Osteoblast (primary cell): ENCODE measurements at regions not wholly inside any gene's neighbourhood (a gene's known extent, or its start where the extent isn't known, plus 50 kb on each side); places are given as distances from the start of the nearest gene placed in this dataset.

Experiments used
- DNase-seq: peaks from one replicate; pipeline ENCODE4 v3.0.0; 2011; ENCODE audit warnings: low spot score, mixed read lengths; ENCODE audit not compliant: insufficient read length; ENCODE audit errors: missing footprints
- H2AFZ ChIP-seq: 2 replicates; pipeline ENCODE4 v1.6.0; 2011; ENCODE audit warnings: mild to moderate bottlenecking, low read length
- H3K27ac ChIP-seq: 2 replicates; pipeline ENCODE4 v1.5.1; 2011; ENCODE audit warnings: mild to moderate bottlenecking, low read depth, low read length, moderate library complexity
- H3K27me3 ChIP-seq: 2 replicates; pipeline ENCODE4 v1.6.0; 2012; ENCODE audit warnings: mild to moderate bottlenecking, control low read depth, inconsistent platforms, low read length, moderate library complexity; ENCODE audit not compliant: insufficient read depth
- H3K36me3 ChIP-seq: 2 replicates; pipeline ENCODE4 v1.5.1; 2011; ENCODE audit warnings: mild to moderate bottlenecking, low read length, control low read depth, moderate library complexity; ENCODE audit not compliant: insufficient read depth
- H3K4me1 ChIP-seq: 2 replicates; pipeline ENCODE4 v1.5.1; 2011; ENCODE audit warnings: mild to moderate bottlenecking, low read length, control low read depth, moderate library complexity; ENCODE audit not compliant: insufficient read depth
- H3K4me2 ChIP-seq: 2 replicates; pipeline ENCODE4 v1.6.0; 2011; ENCODE audit warnings: mild to moderate bottlenecking, low read length; ENCODE audit not compliant: insufficient read depth
- H3K4me3 ChIP-seq: fragments of 200-600 bp; sonication (generic); 3 replicates; pipeline ENCODE4 v1.5.1; 2012; ENCODE audit warnings: mild to moderate bottlenecking, low read length, inconsistent platforms; ENCODE audit not compliant: insufficient read depth
- H3K79me2 ChIP-seq: 2 replicates; pipeline ENCODE4 v1.6.0; 2012; ENCODE audit warnings: mild to moderate bottlenecking, low read length, control low read depth, inconsistent platforms; ENCODE audit not compliant: insufficient read depth
- H3K9me3 ChIP-seq: 2 replicates; pipeline ENCODE4 v1.5.1; 2011; ENCODE audit warnings: low read depth, low read length, control low read depth
- H4K20me1 ChIP-seq: 2 replicates; pipeline ENCODE4 v1.6.0; 2012; ENCODE audit warnings: mild to moderate bottlenecking, low read length, control low read depth; ENCODE audit not compliant: insufficient read depth
- CTCF ChIP-seq: IDR thresholded peaks from 2 replicates; pipeline ENCODE4 v1.5.1; 2011; ENCODE audit warnings: mild to moderate bottlenecking, low read depth, low read length, moderate library complexity; ENCODE audit errors: extremely low read depth

DNA sequence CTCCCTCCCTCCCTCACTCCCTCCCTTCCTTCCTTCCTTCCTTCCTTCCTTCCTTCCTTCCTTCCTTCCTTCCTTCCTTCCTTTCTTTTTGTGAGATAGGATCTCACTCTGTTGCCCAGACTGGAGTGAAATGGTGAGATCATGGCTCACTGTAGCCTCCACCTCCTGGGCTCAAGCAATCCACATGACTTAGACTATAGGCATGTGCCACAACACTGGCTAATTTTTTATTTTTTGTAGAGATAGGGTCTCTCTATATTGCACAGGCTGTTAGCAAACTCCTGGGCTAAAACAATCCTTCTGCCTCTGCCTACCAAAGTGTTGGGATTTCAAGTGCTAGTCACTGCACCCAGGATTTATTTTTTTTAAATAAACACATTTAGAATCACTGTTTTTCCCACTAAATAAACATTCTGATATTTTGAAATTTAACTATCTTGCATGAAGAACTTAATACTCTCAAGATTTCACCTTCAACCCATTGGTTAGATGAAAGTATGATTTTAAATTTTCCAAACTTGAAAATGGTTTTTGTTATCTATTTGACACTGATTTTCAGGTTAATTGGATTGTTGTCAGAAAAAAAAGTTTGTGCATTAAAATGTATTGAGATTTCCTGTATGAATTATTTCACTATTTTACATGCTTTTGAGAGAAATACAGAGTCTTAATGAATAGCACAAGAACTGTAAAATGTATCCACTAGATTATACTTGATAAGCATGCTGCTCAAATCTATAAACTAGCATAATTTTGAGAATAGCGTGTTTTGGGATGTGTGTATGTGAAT is 745.1 kb downstream of the TSN start:
- no peak for TF ChIP-seq CTCF
- no peaks in the 10 kb centered on the region for H3K9me3 ChIP-seq
- H3K36me3 ChIP-seq, result no peaks in the 10 kb centered on the region
- H3K4me2 ChIP-seq, result no peak overlapping the region
- no peak overlapping the region for H3K27ac ChIP-seq
- no peak for DNase-seq
- H2AFZ ChIP-seq, result no peak overlapping the region
- H3K27me3 ChIP-seq, result no peaks in the 10 kb centered on the region
- H3K79me2 ChIP-seq, result no peaks in the 10 kb centered on the region
- no peaks in the 10 kb centered on the region for H3K4me1 ChIP-seq
- H4K20me1 ChIP-seq, result no peaks in the 10 kb centered on the region
- no peak overlapping the region for H3K4me3 ChIP-seq

DNA sequence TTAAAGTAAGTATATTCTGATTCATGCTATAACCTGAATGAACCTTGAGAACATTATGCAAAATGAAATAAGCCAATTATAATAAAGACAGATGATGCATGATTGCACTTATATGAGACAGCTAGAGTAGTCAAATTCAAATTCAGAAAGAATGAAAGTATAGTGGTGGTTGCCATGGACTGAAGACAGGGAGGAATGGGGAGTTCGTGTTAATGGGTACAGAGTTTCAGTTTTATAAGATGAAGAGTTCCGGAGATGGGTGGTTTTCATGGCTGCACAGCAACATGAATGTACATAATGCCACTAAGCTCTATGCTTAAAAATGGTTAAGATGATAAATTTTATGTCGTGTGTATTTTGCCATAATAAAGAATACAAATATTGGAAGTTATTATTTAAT is 751.2 kb downstream of the TSN start:
- TF ChIP-seq CTCF, result no peak
- H3K4me3 ChIP-seq, result no peak overlapping the region
- DNase-seq, result no peak
- no peaks in the 10 kb centered on the region for H3K36me3 ChIP-seq
- no peaks in the 10 kb centered on the region for H3K79me2 ChIP-seq
- H3K27me3 ChIP-seq, result no peaks in the 10 kb centered on the region
- no peaks in the 10 kb centered on the region for H3K4me1 ChIP-seq
- H4K20me1 ChIP-seq, result no peaks in the 10 kb centered on the region
- no peaks in the 10 kb centered on the region for H3K9me3 ChIP-seq
- H3K4me2 ChIP-seq, result no peak overlapping the region
- H3K27ac ChIP-seq, result no peak overlapping the region
- no peak overlapping the region for H2AFZ ChIP-seq

DNA sequence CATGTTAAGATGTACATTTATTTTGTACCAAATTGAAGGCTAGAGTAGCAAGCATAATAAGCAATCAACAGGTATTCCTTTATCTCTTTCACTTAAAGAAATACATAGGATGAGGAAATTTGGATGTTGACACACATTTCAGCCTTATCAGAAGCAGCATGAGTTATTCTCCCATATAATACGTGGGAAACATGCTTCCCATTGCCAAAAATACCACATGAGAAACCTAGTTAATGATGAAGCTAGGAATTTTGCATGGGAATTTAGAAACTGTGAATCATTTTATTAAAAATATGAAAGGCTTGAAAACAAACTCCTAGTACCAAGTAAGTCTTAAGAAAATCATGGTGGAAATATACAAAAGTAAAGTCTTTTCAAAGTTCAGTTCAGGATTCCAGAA is 751.8 kb downstream of the TSN start:
- Histone ChIP-seq H3K4me1 (no peaks in the 10 kb centered on the region), H3K4me3 (no peak overlapping the region), H3K27me3 (no peaks in the 10 kb centered on the region), H3K36me3 (no peaks in the 10 kb centered on the region), H3K27ac (no peak overlapping the region), H3K9me3 (no peaks in the 10 kb centered on the region), H3K79me2 (no peaks in the 10 kb centered on the region), H4K20me1 (no peaks in the 10 kb centered on the region), H2AFZ (no peak overlapping the region), H3K4me2 (no peak overlapping the region)
- TF ChIP-seq CTCF, result no peak
- no peak for DNase-seq

GRCh38 chr2:122512091-122512490 is 756.6 kb downstream of the TSN start:
- no peaks in the 10 kb centered on the region for H3K27me3 ChIP-seq
- H3K36me3 ChIP-seq, result no peaks in the 10 kb centered on the region
- H3K4me2 ChIP-seq, result no peak overlapping the region
- H3K4me1 ChIP-seq, result no peaks in the 10 kb centered on the region
- H3K4me3 ChIP-seq, result no peak overlapping the region
- H3K27ac ChIP-seq, result no peak overlapping the region
- no peak overlapping the region for H2AFZ ChIP-seq
- no peaks in the 10 kb centered on the region for H3K79me2 ChIP-seq
- H4K20me1 ChIP-seq, result no peaks in the 10 kb centered on the region
- DNase-seq, result no peak
- no peak for TF ChIP-seq CTCF
- H3K9me3 ChIP-seq, result no peaks in the 10 kb centered on the region
